Sigmoid colon (tissue), 4 donors: ENCODE measurements at regions not wholly inside any gene's neighbourhood (a gene's known extent, or its start where the extent isn't known, plus 50 kb on each side); places are given as distances from the start of the nearest gene placed in this dataset.

ENCODE experiments used
- CTCF ChIP-seq, 4 experiments: fragments of 450-650 bp in 3 of 4; fragments of 200-600 bp in 1 of 4; IDR thresholded peaks; one replicate each; pipeline ENCODE4 v1.5.1; 2016 to 2019; ENCODE audit warnings: antibody characterized with exemption in 4 of 4, mild to moderate bottlenecking in 3 of 4, moderate library complexity in 2 of 4
- EP300 ChIP-seq, 4 donors: sonication (generic); formaldehyde crosslinking; IDR thresholded peaks; one replicate each; pipeline ENCODE4 v1.6.1; 2017; ENCODE audit warnings: antibody characterized with exemption in 4 of 4
- POLR2A ChIP-seq, 2 donors: fragments of 450-650 bp; IDR thresholded peaks; one replicate each; pipeline ENCODE4 v1.6.1; 2016; ENCODE audit warnings: antibody characterized with exemption in 2 of 2, mild to moderate bottlenecking in 2 of 2, moderate library complexity in 2 of 2

DNA sequence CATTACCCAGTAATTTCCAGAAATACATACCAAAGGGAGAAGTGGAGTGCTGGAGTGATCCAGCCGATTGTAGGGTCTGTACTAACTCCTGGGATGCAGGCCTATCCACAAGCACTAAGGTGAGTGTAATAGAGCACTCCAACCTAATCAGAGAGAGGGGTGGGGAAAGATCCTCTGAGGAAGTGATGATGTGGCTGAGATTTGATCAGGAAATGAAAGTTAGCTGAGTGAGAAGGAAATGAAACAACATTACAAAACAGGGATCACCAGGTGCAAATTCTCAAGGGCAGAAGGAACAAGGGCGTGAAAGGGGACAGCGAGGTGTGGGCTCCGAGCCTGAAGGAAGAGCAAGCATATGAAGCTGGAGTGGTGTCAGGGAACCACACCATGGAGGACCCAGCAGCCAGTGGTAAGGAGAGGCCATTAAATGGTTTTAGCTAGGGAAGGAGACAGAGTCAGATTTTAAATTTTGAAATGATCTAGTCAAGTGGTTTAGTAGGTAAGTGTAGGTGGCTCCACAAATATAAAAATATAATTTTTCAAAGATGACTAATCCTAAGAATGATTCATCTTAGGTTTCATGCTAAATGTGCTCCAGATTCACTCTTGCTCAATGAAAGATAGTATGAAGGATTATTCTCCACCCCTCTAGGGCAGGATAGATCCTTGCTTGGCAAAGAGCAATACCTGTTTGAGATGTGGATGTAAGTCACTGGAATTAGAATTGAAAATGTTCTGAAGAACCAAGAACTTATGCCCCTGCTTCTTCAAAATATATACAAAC lies 348.7 kb downstream of the TBL1XR1 start:
- TF ChIP-seq CTCF (IDR thresholded peaks at IDR 0.05): no peak
- TF ChIP-seq POLR2A (IDR thresholded peaks at IDR 0.05): no peak
- no peak for TF ChIP-seq EP300 (IDR thresholded peaks at IDR 0.05)
